K562 (cell line): ENCODE measurements at regions not wholly inside any gene's neighbourhood (a gene's known extent, or its start where the extent isn't known, plus 50 kb on each side); places are given as distances from the start of the nearest gene placed in this dataset.

Source experiments
- ATAC-seq: fragments of 200-7000 bp; cut with Tn5 transposase; 3 replicates; pipeline ENCODE4 v1.9.1; 2020; ENCODE audit warnings: moderate library complexity
- BruUV-seq: library from RNA; stranded (reverse); fragments of 400-500 nt; replicated peaks from 2 replicates; lab custom pipeline; 2021; lab: Mats Ljungman, UMichigan
- CTCF ChIA-PET: fragments of 300-600 bp; formaldehyde crosslinking; extraction: SDS; loops from one replicate; lab custom pipeline; 2021; ENCODE audit warnings: low intra/inter-chr PET ratio; lab: Yijun Ruan, JAX
- POLR2A ChIA-PET: fragments of 300-600, 350-650 bp; sonication (Branson Sonifier 250); formaldehyde crosslinking; extraction: SDS; loops from one replicate; lab custom pipeline; 2021; ENCODE audit warnings: antibody characterized with exemption, inconsistent platforms; lab: Yijun Ruan, JAX
- DNase-seq, 4 experiments: peaks; one replicate each; pipeline versions ENCODE4 v3.0.0 to v3.0.0-alpha.2; 2011 to 2018; ENCODE audit warnings: low spot score in 3 of 4, mixed read lengths in 3 of 4; ENCODE audit errors: extremely low read depth in 1 of 4
- FAIRE-seq: peaks from 2 replicates; lab custom pipeline; 2011; peaks lifted over from hg19 to GRCh38; lab: Jason Lieb, UNC
- H2AFZ ChIP-seq: 2 replicates; pipeline ENCODE4 v1.6.0; 2011; ENCODE audit warnings: low read depth, low read length, control low read depth, inconsistent platforms
- H3K27ac ChIP-seq: fragments of 200-600 bp; 3 replicates; pipeline ENCODE4 v1.8.0; 2011; ENCODE audit warnings: low read depth, mild to moderate bottlenecking, control low read depth, inconsistent platforms, low read length, moderate library complexity, mixed read lengths; ENCODE audit errors: extremely low read depth
- H3K27me3 ChIP-seq, 2 experiments: fragments of 300-600 bp in 1 of 2; 2 replicates in 1 of 2; 3 replicates in 1 of 2; pipeline versions ENCODE4 v1.6.0 to v1.8.0; 2011; ENCODE audit warnings: inconsistent platforms in 2 of 2, low read length in 2 of 2, mild to moderate bottlenecking in 1 of 2, mixed read lengths in 1 of 2, moderate library complexity in 1 of 2; ENCODE audit not compliant: control insufficient read depth in 2 of 2, insufficient read depth in 2 of 2
- H3K36me3 ChIP-seq: fragments of 300-600 bp; 3 replicates; pipeline ENCODE4 v1.8.0; 2011; ENCODE audit warnings: mild to moderate bottlenecking, low read length, inconsistent platforms; ENCODE audit not compliant: control insufficient read depth, insufficient read depth
- H3K4me1 ChIP-seq, 2 experiments: fragments of 200-600 bp in 1 of 2; replicated peaks in 1 of 2; 2 replicates in 1 of 2; 3 replicates in 1 of 2; pipeline versions ENCODE4 v1.5.1 to v1.8.0; 2011; ENCODE audit warnings: inconsistent platforms in 2 of 2, low read length in 2 of 2, mild to moderate bottlenecking in 1 of 2, mixed read lengths in 1 of 2, moderate library complexity in 1 of 2; ENCODE audit not compliant: control insufficient read depth in 2 of 2, insufficient read depth in 2 of 2
- H3K4me2 ChIP-seq: 2 replicates; pipeline ENCODE4 v1.6.1; 2011; ENCODE audit warnings: low read length, control low read depth, inconsistent platforms, mixed read lengths; ENCODE audit not compliant: insufficient read depth
- H3K4me3 ChIP-seq: fragments of 200-600 bp; sonication (generic), shearing (Covaris generic); 2 replicates; pipeline ENCODE4 v1.5.1; 2016; ENCODE audit warnings: control low read depth, inconsistent platforms
- H3K79me2 ChIP-seq: fragments of 200-600 bp; 3 replicates; pipeline ENCODE4 v1.8.0; 2011; ENCODE audit warnings: low read length, inconsistent platforms; ENCODE audit not compliant: control insufficient read depth, insufficient read depth
- H3K9ac ChIP-seq, 2 experiments: 2 replicates each; pipeline versions ENCODE4 v1.6.0 to v1.6.1; 2011; ENCODE audit warnings: low read depth in 2 of 2, low read length in 2 of 2, control low read depth in 1 of 2, inconsistent platforms in 1 of 2, mild to moderate bottlenecking in 1 of 2, mixed read lengths in 1 of 2; ENCODE audit not compliant: insufficient read depth in 1 of 2
- H3K9me1 ChIP-seq: one replicate; pipeline ENCODE4 v1.6.0; 2011; ENCODE audit warnings: inconsistent platforms, mild to moderate bottlenecking, low read length, moderate library complexity; ENCODE audit not compliant: control insufficient read depth, insufficient read depth
- H3K9me3 ChIP-seq: replicated peaks from 2 replicates; pipeline ENCODE4 v1.5.1; 2011; ENCODE audit warnings: low read depth, low read length, inconsistent platforms; ENCODE audit not compliant: control insufficient read depth, insufficient read depth
- H4K20me1 ChIP-seq: replicated peaks from 2 replicates; pipeline ENCODE4 v1.6.1; 2011; ENCODE audit warnings: low read length, inconsistent platforms, mixed read lengths; ENCODE audit not compliant: control insufficient read depth, insufficient read depth
- DDX20 ChIP-seq: fragments of 450-650 bp; IDR thresholded peaks from 2 replicates; pipeline ENCODE4 v1.6.1; 2016; ENCODE audit warnings: missing genetic modification characterization, low read depth, mild to moderate bottlenecking, missing compliant biosample characterization, moderate library complexity
- EHMT2 ChIP-seq: fragments of 450-650 bp; IDR thresholded peaks from 2 replicates; pipeline ENCODE4 v1.6.1; 2018; ENCODE audit warnings: antibody characterized with exemption
- HDGF ChIP-seq: fragments of 450-650 bp; IDR thresholded peaks from 2 replicates; pipeline ENCODE4 v1.6.1; 2016
- MECOM ChIP-seq: fragments of 250-450 bp; sonication (Bioruptor Pico); IDR thresholded peaks from 2 replicates; pipeline ENCODE4 v1.8.0; 2022; ENCODE audit warnings: inconsistent platforms
- MTA2 ChIP-seq: fragments of 450-650 bp; IDR thresholded peaks from 2 replicates; pipeline ENCODE4 v1.6.1; 2016; ENCODE audit warnings: low read depth
- RBM14 ChIP-seq: fragments of 200-400 bp; formaldehyde crosslinking; IDR thresholded peaks from 2 replicates; pipeline ENCODE4 v1.6.1; 2018; ENCODE audit warnings: low read depth, mild to moderate bottlenecking, low read length, moderate library complexity, borderline replicate concordance; ENCODE audit not compliant: insufficient read depth
- ZNF311 ChIP-seq: fragments of 250-450 bp; sonication (Bioruptor Pico); IDR thresholded peaks from 2 replicates; pipeline ENCODE4 v1.4.0; 2020; ENCODE audit warnings: mild to moderate bottlenecking, moderate library complexity
- ZNF583 ChIP-seq: fragments of 250-450 bp; sonication (Bioruptor Pico); IDR thresholded peaks from 2 replicates; pipeline ENCODE4 v1.4.0; 2020
- WGBS: fragments of 100-300 bp; shearing (Covaris generic); methylation state at CpG from one replicate; pipeline ENCODE4 v1.1.6; 2016; ENCODE audit warnings: low coverage, mixed read lengths; ENCODE audit not compliant: insufficient coverage; ENCODE audit errors: missing lambda C conversion rate; 5-methylcytosine and 5-hydroxymethylcytosine counted together
- in situ Hi-C: fragments of 300-500 bp; cut with MboI; formaldehyde crosslinking; loops from 4 replicates; pipeline ENCODE4 v1.15.0; 2018; ENCODE audit warnings: inconsistent platforms, mixed read lengths
- intact Hi-C: fragments of 100-400 bp; cut with micrococcal nuclease; formaldehyde crosslinking; loops from 2 replicates; pipeline ENCODE4 v1.14.2; 2022
- TF ChIP-seq, protein P1 (sequence below): fragments of 450-650 bp; IDR thresholded peaks from 2 replicates; pipeline ENCODE4 v1.6.1; 2016; ENCODE audit warnings: borderline replicate concordance
- TF ChIP-seq, protein P2 (sequence below): fragments of 450-650 bp; IDR thresholded peaks from 2 replicates; pipeline ENCODE4 v1.7.1; 2018; ENCODE audit warnings: mild to moderate bottlenecking, low read depth; ENCODE audit not compliant: partially characterized antibody
- TF ChIP-seq, protein P3 (sequence below): IDR thresholded peaks from 3 replicates; pipeline ENCODE4 v1.6.1; 2011; ENCODE audit warnings: borderline replicate concordance, mild to moderate bottlenecking; ENCODE audit not compliant: insufficient read length, insufficient read depth

DNA sequence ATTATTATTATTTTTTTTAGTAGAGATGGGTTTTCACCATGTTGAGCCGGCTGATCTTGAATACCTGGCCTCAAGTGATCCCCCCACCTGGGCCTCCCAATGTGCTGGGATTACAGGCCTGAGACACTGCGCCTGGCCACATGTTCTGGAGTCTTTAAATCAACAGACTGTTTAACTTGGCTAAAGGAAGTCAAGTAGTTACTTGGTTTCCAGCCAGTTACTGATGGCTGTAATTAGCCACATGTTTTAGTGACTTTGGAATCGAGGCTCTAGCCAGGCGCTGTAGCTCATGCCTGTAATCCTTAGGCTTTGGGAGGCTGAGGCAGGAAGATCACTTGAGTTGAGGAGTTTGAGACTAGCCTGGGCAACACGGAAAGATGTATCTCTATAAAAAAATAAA lies 699.2 kb upstream of the RBFOX1 start:
- WGBS: 16% methylated on average over 5 of the region's 5 CpGs
- H3K4me1 ChIP-seq: no peaks in the 10 kb centered on the region; a peak in 2 of 5 replicates
- no peak overlapping the region for H3K4me2 ChIP-seq
- no peak overlapping the region for H2AFZ ChIP-seq
- H4K20me1 ChIP-seq: no peaks in the 10 kb centered on the region
- H3K9me3 ChIP-seq: no peaks in the 10 kb centered on the region
- intact Hi-C loops: no loop called here
- POLR2A ChIA-PET: no interaction called here
- no peak overlapping the region for H3K4me3 ChIP-seq
- H3K36me3 ChIP-seq: no peaks in the 10 kb centered on the region
- DNase-seq: no peak
- TF ChIP-seq, protein P1, sequence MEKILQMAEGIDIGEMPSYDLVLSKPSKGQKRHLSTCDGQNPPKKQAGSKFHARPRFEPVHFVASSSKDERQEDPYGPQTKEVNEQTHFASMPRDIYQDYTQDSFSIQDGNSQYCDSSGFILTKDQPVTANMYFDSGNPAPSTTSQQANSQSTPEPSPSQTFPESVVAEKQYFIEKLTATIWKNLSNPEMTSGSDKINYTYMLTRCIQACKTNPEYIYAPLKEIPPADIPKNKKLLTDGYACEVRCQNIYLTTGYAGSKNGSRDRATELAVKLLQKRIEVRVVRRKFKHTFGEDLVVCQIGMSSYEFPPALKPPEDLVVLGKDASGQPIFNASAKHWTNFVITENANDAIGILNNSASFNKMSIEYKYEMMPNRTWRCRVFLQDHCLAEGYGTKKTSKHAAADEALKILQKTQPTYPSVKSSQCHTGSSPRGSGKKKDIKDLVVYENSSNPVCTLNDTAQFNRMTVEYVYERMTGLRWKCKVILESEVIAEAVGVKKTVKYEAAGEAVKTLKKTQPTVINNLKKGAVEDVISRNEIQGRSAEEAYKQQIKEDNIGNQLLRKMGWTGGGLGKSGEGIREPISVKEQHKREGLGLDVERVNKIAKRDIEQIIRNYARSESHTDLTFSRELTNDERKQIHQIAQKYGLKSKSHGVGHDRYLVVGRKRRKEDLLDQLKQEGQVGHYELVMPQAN: no peak
- TF ChIP-seq MECOM (no peak), ZNF311 (CRISPR knock-in tag) (no peak), ZNF583 (CRISPR knock-in tag) (no peak)
- TF ChIP-seq, all 486 proteins: peak for 0
- Histone ChIP-seq H3K9me1 (no peaks in the 10 kb centered on the region), H3K9ac (no peak overlapping the region), H3K79me2 (no peaks in the 10 kb centered on the region), H3K27ac (no peak overlapping the region), H3K27me3 (no peaks in the 10 kb centered on the region)
- BruUV-seq: no TSS peak
- in situ Hi-C loops: no loop called here
- no peak for ATAC-seq
- CTCF ChIA-PET: no interaction called here
- no peak for FAIRE-seq

DNA sequence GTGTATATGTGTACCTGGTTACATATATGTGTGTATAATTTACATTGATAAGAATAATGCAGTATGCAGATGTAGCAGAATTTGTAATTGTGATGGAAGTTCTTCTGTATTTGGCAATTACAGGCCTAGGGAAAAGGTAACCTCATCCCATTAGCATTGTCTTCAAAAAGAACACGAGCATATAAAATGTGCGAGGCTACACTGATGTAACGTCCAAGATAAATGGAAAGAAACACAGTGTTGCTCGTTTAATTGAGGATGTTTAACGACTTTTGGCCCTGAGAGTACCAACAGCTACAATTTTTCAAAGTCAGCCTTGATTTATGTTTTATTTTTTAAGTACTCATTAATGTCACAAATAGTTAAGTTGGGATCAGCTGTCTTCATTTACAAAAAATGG lies 703.5 kb upstream of the RBFOX1 start:
- in situ Hi-C loops: no loop called here
- Histone ChIP-seq H4K20me1 (no peaks in the 10 kb centered on the region), H3K4me1 (no peaks in the 10 kb centered on the region; a peak in 2 of 5 replicates), H3K4me2 (no peak overlapping the region), H3K9ac (no peak overlapping the region), H3K4me3 (no peak overlapping the region), H2AFZ (no peak overlapping the region), H3K9me3 (no peaks in the 10 kb centered on the region), H3K79me2 (no peaks in the 10 kb centered on the region), H3K27me3 (peaks cover 0 to 4% of the 10 kb centered on the region in 2 experiments; a peak in 2 of 5 replicates), H3K36me3 (no peaks in the 10 kb centered on the region), H3K27ac (no peak overlapping the region), H3K9me1 (no peaks in the 10 kb centered on the region)
- DNase-seq (no peak), FAIRE-seq (no peak), ATAC-seq (no peak)
- POLR2A ChIA-PET: no interaction called here
- 0% methylated on average over 5 of the region's 5 CpGs for WGBS
- CTCF ChIA-PET: interaction anchor here (0.6 kb wide), 1 partner anchor 713 kb away, joined by 3 read pairs; no protein-coding TSS in a partner anchor
- no peak for TF ChIP-seq DDX20
- TF ChIP-seq MTA2: no peak
- no peak for TF ChIP-seq EHMT2
- TF ChIP-seq, protein P2, sequence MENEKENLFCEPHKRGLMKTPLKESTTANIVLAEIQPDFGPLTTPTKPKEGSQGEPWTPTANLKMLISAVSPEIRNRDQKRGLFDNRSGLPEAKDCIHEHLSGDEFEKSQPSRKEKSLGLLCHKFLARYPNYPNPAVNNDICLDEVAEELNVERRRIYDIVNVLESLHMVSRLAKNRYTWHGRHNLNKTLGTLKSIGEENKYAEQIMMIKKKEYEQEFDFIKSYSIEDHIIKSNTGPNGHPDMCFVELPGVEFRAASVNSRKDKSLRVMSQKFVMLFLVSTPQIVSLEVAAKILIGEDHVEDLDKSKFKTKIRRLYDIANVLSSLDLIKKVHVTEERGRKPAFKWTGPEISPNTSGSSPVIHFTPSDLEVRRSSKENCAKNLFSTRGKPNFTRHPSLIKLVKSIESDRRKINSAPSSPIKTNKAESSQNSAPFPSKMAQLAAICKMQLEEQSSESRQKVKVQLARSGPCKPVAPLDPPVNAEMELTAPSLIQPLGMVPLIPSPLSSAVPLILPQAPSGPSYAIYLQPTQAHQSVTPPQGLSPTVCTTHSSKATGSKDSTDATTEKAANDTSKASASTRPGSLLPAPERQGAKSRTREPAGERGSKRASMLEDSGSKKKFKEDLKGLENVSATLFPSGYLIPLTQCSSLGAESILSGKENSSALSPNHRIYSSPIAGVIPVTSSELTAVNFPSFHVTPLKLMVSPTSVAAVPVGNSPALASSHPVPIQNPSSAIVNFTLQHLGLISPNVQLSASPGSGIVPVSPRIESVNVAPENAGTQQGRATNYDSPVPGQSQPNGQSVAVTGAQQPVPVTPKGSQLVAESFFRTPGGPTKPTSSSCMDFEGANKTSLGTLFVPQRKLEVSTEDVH: no peak
- TF ChIP-seq, protein P3, sequence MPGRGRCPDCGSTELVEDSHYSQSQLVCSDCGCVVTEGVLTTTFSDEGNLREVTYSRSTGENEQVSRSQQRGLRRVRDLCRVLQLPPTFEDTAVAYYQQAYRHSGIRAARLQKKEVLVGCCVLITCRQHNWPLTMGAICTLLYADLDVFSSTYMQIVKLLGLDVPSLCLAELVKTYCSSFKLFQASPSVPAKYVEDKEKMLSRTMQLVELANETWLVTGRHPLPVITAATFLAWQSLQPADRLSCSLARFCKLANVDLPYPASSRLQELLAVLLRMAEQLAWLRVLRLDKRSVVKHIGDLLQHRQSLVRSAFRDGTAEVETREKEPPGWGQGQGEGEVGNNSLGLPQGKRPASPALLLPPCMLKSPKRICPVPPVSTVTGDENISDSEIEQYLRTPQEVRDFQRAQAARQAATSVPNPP: no peak
- TF ChIP-seq HDGF: no peak
- TF ChIP-seq RBM14: no peak
- intact Hi-C loops: no loop called here
- no TSS peak for BruUV-seq
